Stomach (tissue), 4 donors: ENCODE measurements at regions not wholly inside any gene's neighbourhood (a gene's known extent, or its start where the extent isn't known, plus 50 kb on each side); places are given as distances from the start of the nearest gene placed in this dataset.

ENCODE experiments used
- EP300 ChIP-seq: sonication (generic); formaldehyde crosslinking; IDR thresholded peaks from one replicate; pipeline ENCODE4 v1.6.1; 2017; ENCODE audit warnings: antibody characterized with exemption
- POLR2A ChIP-seq, 4 donors: fragments of 450-650 bp; IDR thresholded peaks; one replicate each; pipeline ENCODE4 v1.6.1; 2016; ENCODE audit warnings: antibody characterized with exemption in 4 of 4, control low read depth in 2 of 4, mild to moderate bottlenecking in 1 of 4, moderate library complexity in 1 of 4
- POLR2AphosphoS5 ChIP-seq, 3 donors: sonication (generic); formaldehyde crosslinking; IDR thresholded peaks; one replicate each; pipeline ENCODE4 v1.6.1; 2016; ENCODE audit warnings: antibody characterized with exemption in 3 of 3
- TF ChIP-seq, protein P1 (sequence below), 7 experiments: fragments of 450-650 bp in 4 of 7; fragments of 200-600 bp in 3 of 7; sonication (generic) in 3 of 7; IDR thresholded peaks; one replicate each; pipeline ENCODE4 v1.5.1; 2016 to 2019; ENCODE audit warnings: antibody characterized with exemption in 7 of 7, control low read depth in 2 of 7, mild to moderate bottlenecking in 1 of 7

GRCh38 chr5:98144710-98145109 is 628.8 kb upstream of the RGMB start:
- TF ChIP-seq POLR2A (IDR thresholded peaks at IDR 0.05) (no peak), POLR2AphosphoS5 (IDR thresholded peaks at IDR 0.05) (no peak), EP300 (no peak)
- TF ChIP-seq, protein P1, sequence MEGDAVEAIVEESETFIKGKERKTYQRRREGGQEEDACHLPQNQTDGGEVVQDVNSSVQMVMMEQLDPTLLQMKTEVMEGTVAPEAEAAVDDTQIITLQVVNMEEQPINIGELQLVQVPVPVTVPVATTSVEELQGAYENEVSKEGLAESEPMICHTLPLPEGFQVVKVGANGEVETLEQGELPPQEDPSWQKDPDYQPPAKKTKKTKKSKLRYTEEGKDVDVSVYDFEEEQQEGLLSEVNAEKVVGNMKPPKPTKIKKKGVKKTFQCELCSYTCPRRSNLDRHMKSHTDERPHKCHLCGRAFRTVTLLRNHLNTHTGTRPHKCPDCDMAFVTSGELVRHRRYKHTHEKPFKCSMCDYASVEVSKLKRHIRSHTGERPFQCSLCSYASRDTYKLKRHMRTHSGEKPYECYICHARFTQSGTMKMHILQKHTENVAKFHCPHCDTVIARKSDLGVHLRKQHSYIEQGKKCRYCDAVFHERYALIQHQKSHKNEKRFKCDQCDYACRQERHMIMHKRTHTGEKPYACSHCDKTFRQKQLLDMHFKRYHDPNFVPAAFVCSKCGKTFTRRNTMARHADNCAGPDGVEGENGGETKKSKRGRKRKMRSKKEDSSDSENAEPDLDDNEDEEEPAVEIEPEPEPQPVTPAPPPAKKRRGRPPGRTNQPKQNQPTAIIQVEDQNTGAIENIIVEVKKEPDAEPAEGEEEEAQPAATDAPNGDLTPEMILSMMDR (IDR thresholded peaks at IDR 0.05): no peak
